Breast epithelium (tissue), 3 donors: ENCODE measurements at regions not wholly inside any gene's neighbourhood (a gene's known extent, or its start where the extent isn't known, plus 50 kb on each side); places are given as distances from the start of the nearest gene placed in this dataset.

Experiments
- POLR2A ChIP-seq: fragments of 450-650 bp; IDR thresholded peaks from one replicate; pipeline ENCODE4 v1.6.1; 2016; ENCODE audit warnings: antibody characterized with exemption, mild to moderate bottlenecking, moderate library complexity
- POLR2AphosphoS5 ChIP-seq, 3 donors: sonication (generic); formaldehyde crosslinking; IDR thresholded peaks; one replicate each; pipeline ENCODE4 v1.6.1; 2017; ENCODE audit warnings: antibody characterized with exemption in 3 of 3
- TF ChIP-seq, protein P1 (sequence below), 3 donors: fragments of 450-650 bp; IDR thresholded peaks; one replicate each; pipeline ENCODE4 v1.5.1; 2016 to 2017; ENCODE audit warnings: antibody characterized with exemption in 3 of 3, mild to moderate bottlenecking in 3 of 3, moderate library complexity in 3 of 3

DNA sequence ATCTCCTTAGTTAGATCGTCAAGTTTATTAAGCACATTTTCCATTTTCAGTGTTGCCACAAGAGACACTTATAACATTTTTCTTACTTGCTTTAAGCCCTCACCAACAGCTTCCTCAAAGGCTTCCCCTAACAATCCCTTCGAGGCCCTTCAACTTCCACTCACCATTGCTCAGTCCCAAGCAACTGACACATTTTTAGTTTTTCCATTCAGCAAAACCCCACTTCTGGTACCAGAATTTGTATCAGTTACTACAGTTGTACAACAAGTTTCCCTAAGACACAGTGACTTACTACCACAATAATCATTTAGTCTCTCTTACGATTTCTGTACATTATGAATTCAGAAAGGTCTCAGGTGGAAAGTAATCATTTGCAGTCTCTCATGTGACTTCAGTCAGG is 276.8 kb upstream of the PKN2 start:
- TF ChIP-seq, protein P1, sequence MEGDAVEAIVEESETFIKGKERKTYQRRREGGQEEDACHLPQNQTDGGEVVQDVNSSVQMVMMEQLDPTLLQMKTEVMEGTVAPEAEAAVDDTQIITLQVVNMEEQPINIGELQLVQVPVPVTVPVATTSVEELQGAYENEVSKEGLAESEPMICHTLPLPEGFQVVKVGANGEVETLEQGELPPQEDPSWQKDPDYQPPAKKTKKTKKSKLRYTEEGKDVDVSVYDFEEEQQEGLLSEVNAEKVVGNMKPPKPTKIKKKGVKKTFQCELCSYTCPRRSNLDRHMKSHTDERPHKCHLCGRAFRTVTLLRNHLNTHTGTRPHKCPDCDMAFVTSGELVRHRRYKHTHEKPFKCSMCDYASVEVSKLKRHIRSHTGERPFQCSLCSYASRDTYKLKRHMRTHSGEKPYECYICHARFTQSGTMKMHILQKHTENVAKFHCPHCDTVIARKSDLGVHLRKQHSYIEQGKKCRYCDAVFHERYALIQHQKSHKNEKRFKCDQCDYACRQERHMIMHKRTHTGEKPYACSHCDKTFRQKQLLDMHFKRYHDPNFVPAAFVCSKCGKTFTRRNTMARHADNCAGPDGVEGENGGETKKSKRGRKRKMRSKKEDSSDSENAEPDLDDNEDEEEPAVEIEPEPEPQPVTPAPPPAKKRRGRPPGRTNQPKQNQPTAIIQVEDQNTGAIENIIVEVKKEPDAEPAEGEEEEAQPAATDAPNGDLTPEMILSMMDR (IDR thresholded peaks at IDR 0.05) = no peak
- TF ChIP-seq POLR2A (no peak), POLR2AphosphoS5 (IDR thresholded peaks at IDR 0.05) (no peak)
